ENCODE measurements at regions not wholly inside any gene's neighbourhood (a gene's known extent, or its start where the extent isn't known, plus 50 kb on each side); places are given as distances from the start of the nearest gene placed in this dataset.
A peak's percentile ranks its signal among the peaks of the same experiment; 100 is the strongest.
"Not testable (repeated sequence)": the region's sequence is repeated elsewhere in the genome, so short reads cannot be mapped to it uniquely, and the experiment has no call there.

- WGBS, 2 experiments: 58 to 72% methylated on average over 2 of the region's 3 CpGs
- H3K4me3 ChIP-seq (ENCODE audit: insufficient read depth, low read depth, low read length); H3K27me3 ChIP-seq (ENCODE audit: control insufficient read depth, insufficient read depth, low read length, poor library complexity, severe bottlenecking); H3K4me1 ChIP-seq (ENCODE audit: control insufficient read depth, insufficient read depth, low read length); H3K9me3 ChIP-seq (ENCODE audit: control insufficient read depth, low read length); H3K27ac ChIP-seq (ENCODE audit: insufficient read depth, low read depth, low read length, poor library complexity, severe bottlenecking); H3K36me3 ChIP-seq (ENCODE audit: control insufficient read depth, insufficient read depth, low read length): not testable (repeated sequence)
Observed at GRCh38 chr4:4045823-4046222, 180.9 kb downstream of the OTOP1 start.

- not testable (repeated sequence) for H3K27me3 ChIP-seq (ENCODE audit: control insufficient read depth, insufficient read depth, low read length, poor library complexity, severe bottlenecking); H3K36me3 ChIP-seq (ENCODE audit: control insufficient read depth, insufficient read depth, low read length); H3K4me1 ChIP-seq (ENCODE audit: control insufficient read depth, insufficient read depth, low read length); H3K9me3 ChIP-seq (ENCODE audit: control insufficient read depth, low read length); H3K4me3 ChIP-seq (ENCODE audit: insufficient read depth, low read depth, low read length)
- 2 to 6% methylated on average over 3 to 4 of the region's 5 CpGs for whole genome bisulfite sequencing, 2 experiments
- peak overlapping the region; percentile 63 for H3K27ac ChIP-seq (ENCODE audit: insufficient read depth, low read depth, low read length, poor library complexity, severe bottlenecking)
Observed at GRCh38 chr4:4046686-4047085, 180.0 kb downstream of the OTOP1 start.

- H3K9me3 ChIP-seq (ENCODE audit: control insufficient read depth, low read length): not testable (repeated sequence)
- peak overlapping the region; percentile 36 for H3K27ac ChIP-seq (ENCODE audit: insufficient read depth, low read depth, low read length, poor library complexity, severe bottlenecking)
- H3K4me3 ChIP-seq (ENCODE audit: insufficient read depth, low read depth, low read length): peak overlapping the region; percentile 8
Observed at GRCh38 chr4:4047202-4047601, 179.5 kb downstream of the OTOP1 start.

GRCh38 chr4:4048227-4048626, 178.5 kb downstream of the OTOP1 start:
- WGBS, 2 experiments: 13 to 19% methylated on average over 4 to 8 of the region's 8 CpGs
- H3K9me3 ChIP-seq (ENCODE audit: control insufficient read depth, low read length); H3K4me3 ChIP-seq (ENCODE audit: insufficient read depth, low read depth, low read length); H3K36me3 ChIP-seq (ENCODE audit: control insufficient read depth, insufficient read depth, low read length); H3K27me3 ChIP-seq (ENCODE audit: control insufficient read depth, insufficient read depth, low read length, poor library complexity, severe bottlenecking); H3K4me1 ChIP-seq (ENCODE audit: control insufficient read depth, insufficient read depth, low read length); H3K27ac ChIP-seq (ENCODE audit: insufficient read depth, low read depth, low read length, poor library complexity, severe bottlenecking): not testable (repeated sequence)

More at GRCh38 chr4:4047202-4047601, 179.5 kb downstream of the OTOP1 start:
- not testable (repeated sequence) for H3K36me3 ChIP-seq (ENCODE audit: control insufficient read depth, insufficient read depth, low read length); H3K27me3 ChIP-seq (ENCODE audit: control insufficient read depth, insufficient read depth, low read length, poor library complexity, severe bottlenecking); H3K4me1 ChIP-seq (ENCODE audit: control insufficient read depth, insufficient read depth, low read length)
- WGBS, 2 experiments: 1% methylated on average over 5 of the region's 12 CpGs

GRCh38 chr4:4050781-4051180, 175.9 kb downstream of the OTOP1 start:
- not testable (repeated sequence) for H3K4me3 ChIP-seq (ENCODE audit: insufficient read depth, low read depth, low read length); H3K4me1 ChIP-seq (ENCODE audit: control insufficient read depth, insufficient read depth, low read length); H3K27me3 ChIP-seq (ENCODE audit: control insufficient read depth, insufficient read depth, low read length, poor library complexity, severe bottlenecking); H3K36me3 ChIP-seq (ENCODE audit: control insufficient read depth, insufficient read depth, low read length); H3K27ac ChIP-seq (ENCODE audit: insufficient read depth, low read depth, low read length, poor library complexity, severe bottlenecking); H3K9me3 ChIP-seq (ENCODE audit: control insufficient read depth, low read length)
- WGBS, 2 experiments: 79 to 81% methylated on average over 3 of the region's 3 CpGs

- H3K4me3 ChIP-seq (ENCODE audit: insufficient read depth, low read depth, low read length); H3K36me3 ChIP-seq (ENCODE audit: control insufficient read depth, insufficient read depth, low read length); H3K27ac ChIP-seq (ENCODE audit: insufficient read depth, low read depth, low read length, poor library complexity, severe bottlenecking); H3K27me3 ChIP-seq (ENCODE audit: control insufficient read depth, insufficient read depth, low read length, poor library complexity, severe bottlenecking); H3K9me3 ChIP-seq (ENCODE audit: control insufficient read depth, low read length); H3K4me1 ChIP-seq (ENCODE audit: control insufficient read depth, insufficient read depth, low read length): not testable (repeated sequence)
- 85 to 90% methylated on average over 1 of the region's 2 CpGs for WGBS, 2 experiments
Observed at GRCh38 chr4:4052933-4053332, 173.8 kb downstream of the OTOP1 start.

GRCh38 chr4:4057226-4057625, 169.5 kb downstream of the OTOP1 start:
- H3K27ac ChIP-seq (ENCODE audit: insufficient read depth, low read depth, low read length, poor library complexity, severe bottlenecking); H3K36me3 ChIP-seq (ENCODE audit: control insufficient read depth, insufficient read depth, low read length); H3K4me1 ChIP-seq (ENCODE audit: control insufficient read depth, insufficient read depth, low read length); H3K9me3 ChIP-seq (ENCODE audit: control insufficient read depth, low read length); H3K4me3 ChIP-seq (ENCODE audit: insufficient read depth, low read depth, low read length); H3K27me3 ChIP-seq (ENCODE audit: control insufficient read depth, insufficient read depth, low read length, poor library complexity, severe bottlenecking): not testable (repeated sequence)
- WGBS, 2 experiments: 100% methylated on average over 1 of the region's 3 CpGs; no CpG with 5 or more reads in 1 of the 2 experiments

- 92 to 96% methylated on average over 6 of the region's 6 CpGs for WGBS, 2 experiments
- not testable (repeated sequence) for H3K27me3 ChIP-seq (ENCODE audit: control insufficient read depth, insufficient read depth, low read length, poor library complexity, severe bottlenecking); H3K27ac ChIP-seq (ENCODE audit: insufficient read depth, low read depth, low read length, poor library complexity, severe bottlenecking); H3K36me3 ChIP-seq (ENCODE audit: control insufficient read depth, insufficient read depth, low read length); H3K4me1 ChIP-seq (ENCODE audit: control insufficient read depth, insufficient read depth, low read length); H3K9me3 ChIP-seq (ENCODE audit: control insufficient read depth, low read length); H3K4me3 ChIP-seq (ENCODE audit: insufficient read depth, low read depth, low read length)
Observed at GRCh38 chr4:4084171-4084570, 142.6 kb downstream of the OTOP1 start.

- H3K27me3 ChIP-seq (ENCODE audit: control insufficient read depth, insufficient read depth, low read length, poor library complexity, severe bottlenecking); H3K4me1 ChIP-seq (ENCODE audit: control insufficient read depth, insufficient read depth, low read length); H3K9me3 ChIP-seq (ENCODE audit: control insufficient read depth, low read length); H3K36me3 ChIP-seq (ENCODE audit: control insufficient read depth, insufficient read depth, low read length); H3K4me3 ChIP-seq (ENCODE audit: insufficient read depth, low read depth, low read length); H3K27ac ChIP-seq (ENCODE audit: insufficient read depth, low read depth, low read length, poor library complexity, severe bottlenecking): not testable (repeated sequence)
- WGBS, 2 experiments: 76 to 77% methylated on average over 7 of the region's 7 CpGs
Observed at GRCh38 chr4:4089716-4090419, 136.9 kb downstream of the OTOP1 start.

- not testable (repeated sequence) for H3K27me3 ChIP-seq (ENCODE audit: control insufficient read depth, insufficient read depth, low read length, poor library complexity, severe bottlenecking); H3K4me1 ChIP-seq (ENCODE audit: control insufficient read depth, insufficient read depth, low read length); H3K36me3 ChIP-seq (ENCODE audit: control insufficient read depth, insufficient read depth, low read length); H3K27ac ChIP-seq (ENCODE audit: insufficient read depth, low read depth, low read length, poor library complexity, severe bottlenecking); H3K4me3 ChIP-seq (ENCODE audit: insufficient read depth, low read depth, low read length); H3K9me3 ChIP-seq (ENCODE audit: control insufficient read depth, low read length)
- WGBS, 2 experiments: 81% methylated on average over 3 of the region's 4 CpGs
Observed at GRCh38 chr4:4090720-4091119, 136.0 kb downstream of the OTOP1 start.

GRCh38 chr4:4092159-4092558, 134.6 kb downstream of the OTOP1 start:
- H3K4me1 ChIP-seq (ENCODE audit: control insufficient read depth, insufficient read depth, low read length); H3K4me3 ChIP-seq (ENCODE audit: insufficient read depth, low read depth, low read length); H3K27me3 ChIP-seq (ENCODE audit: control insufficient read depth, insufficient read depth, low read length, poor library complexity, severe bottlenecking); H3K36me3 ChIP-seq (ENCODE audit: control insufficient read depth, insufficient read depth, low read length); H3K27ac ChIP-seq (ENCODE audit: insufficient read depth, low read depth, low read length, poor library complexity, severe bottlenecking); H3K9me3 ChIP-seq (ENCODE audit: control insufficient read depth, low read length): not testable (repeated sequence)
- WGBS, 2 experiments: 74 to 78% methylated on average over 4 of the region's 4 CpGs

Measured in ectodermal cell (in vitro differentiated cells).